NT2/D1 (cell line): ENCODE measurements at regions not wholly inside any gene's neighbourhood (a gene's known extent, or its start where the extent isn't known, plus 50 kb on each side); places are given as distances from the start of the nearest gene placed in this dataset.

ENCODE experiments used
- DNase-seq: peaks from one replicate; pipeline ENCODE4 v3.0.0-alpha.2; 2011; ENCODE audit warnings: low read depth, low spot score
- H3K27me3 ChIP-seq: 2 replicates; pipeline ENCODE4 v1.6.0; 2011; ENCODE audit warnings: mild to moderate bottlenecking; ENCODE audit not compliant: insufficient read length, insufficient read depth
- H3K36me3 ChIP-seq: 2 replicates; pipeline ENCODE4 v1.6.1; 2011; ENCODE audit warnings: mild to moderate bottlenecking, low read length, mixed read lengths; ENCODE audit not compliant: insufficient read depth, insufficient read length
- H3K4me1 ChIP-seq: 2 replicates; pipeline ENCODE4 v1.5.1; 2011; ENCODE audit not compliant: insufficient read depth, insufficient read length
- H3K4me3 ChIP-seq: 2 replicates; pipeline ENCODE4 v1.5.1; 2011; ENCODE audit warnings: low read depth; ENCODE audit not compliant: insufficient read length
- H3K9ac ChIP-seq: 2 replicates; pipeline ENCODE4 v1.6.0; 2011; ENCODE audit warnings: low read depth; ENCODE audit not compliant: insufficient read length
- H3K9me3 ChIP-seq: 2 replicates; pipeline ENCODE4 v1.5.1; 2011; ENCODE audit warnings: mild to moderate bottlenecking, low read length; ENCODE audit not compliant: insufficient read depth
- SUZ12 ChIP-seq: IDR thresholded peaks from 2 replicates; pipeline ENCODE4 v1.6.1; 2011; ENCODE audit not compliant: insufficient read length, insufficient read depth; ENCODE audit errors: extremely low read depth
- YY1 ChIP-seq: IDR thresholded peaks from 2 replicates; pipeline ENCODE4 v1.6.1; 2011; ENCODE audit not compliant: insufficient read length, insufficient read depth
- ZNF274 ChIP-seq: IDR thresholded peaks from 2 replicates; pipeline ENCODE4 v1.6.1; 2011; ENCODE audit warnings: mild to moderate bottlenecking, low read depth, low read length

DNA sequence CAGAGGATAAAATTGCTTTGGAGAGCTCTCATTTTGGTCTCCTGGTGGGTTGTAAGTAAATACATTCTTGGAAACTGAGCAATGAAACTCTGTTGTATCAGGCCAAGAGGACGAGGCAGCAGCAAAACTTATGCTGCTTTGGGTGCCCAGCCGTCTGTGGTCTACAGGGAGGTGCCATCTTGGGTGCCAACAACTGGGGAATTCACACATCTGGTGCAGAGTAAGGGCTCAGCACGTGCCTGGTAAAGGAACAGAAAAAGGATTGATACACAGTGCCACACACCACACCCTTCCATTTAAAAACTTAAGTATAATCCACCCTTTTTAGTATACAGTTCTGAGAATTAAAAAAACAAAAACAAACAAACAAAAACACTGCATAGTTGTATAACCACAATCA is 221.9 kb downstream of the TSN start:
- Histone ChIP-seq H3K27me3 (no peaks in the 10 kb centered on the region), H3K9ac (no peak overlapping the region), H3K4me1 (peaks cover 11% of the 10 kb centered on the region), H3K9me3 (peaks cover 12% of the 10 kb centered on the region; the same call in 1 of the 2 replicates), H3K36me3 (no peaks in the 10 kb centered on the region), H3K4me3 (no peak overlapping the region)
- no peak for TF ChIP-seq YY1
- TF ChIP-seq SUZ12: no peak
- TF ChIP-seq ZNF274: no peak
- DNase-seq: no peak

DNA sequence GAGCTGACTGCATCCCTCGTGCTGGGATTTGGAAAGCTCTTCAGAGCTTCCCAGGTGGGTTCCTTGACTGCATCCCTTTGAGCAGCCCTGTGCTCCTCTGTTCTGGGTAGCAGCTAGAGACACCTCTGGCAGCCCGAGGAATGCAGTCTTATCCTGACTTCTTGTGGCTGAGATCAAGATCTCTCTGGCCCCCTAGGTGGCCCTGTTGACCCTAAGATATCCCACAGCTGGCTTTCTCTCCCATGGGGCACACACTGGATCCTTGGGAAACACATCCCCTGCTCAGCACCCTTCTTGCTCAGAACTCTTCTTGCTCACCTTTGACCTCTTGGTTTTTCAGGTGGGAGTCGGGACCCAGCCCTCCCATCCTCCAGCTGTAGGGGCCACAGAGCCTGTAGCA is 237.2 kb downstream of the TSN start:
- no peak for DNase-seq
- no peak for TF ChIP-seq SUZ12

DNA sequence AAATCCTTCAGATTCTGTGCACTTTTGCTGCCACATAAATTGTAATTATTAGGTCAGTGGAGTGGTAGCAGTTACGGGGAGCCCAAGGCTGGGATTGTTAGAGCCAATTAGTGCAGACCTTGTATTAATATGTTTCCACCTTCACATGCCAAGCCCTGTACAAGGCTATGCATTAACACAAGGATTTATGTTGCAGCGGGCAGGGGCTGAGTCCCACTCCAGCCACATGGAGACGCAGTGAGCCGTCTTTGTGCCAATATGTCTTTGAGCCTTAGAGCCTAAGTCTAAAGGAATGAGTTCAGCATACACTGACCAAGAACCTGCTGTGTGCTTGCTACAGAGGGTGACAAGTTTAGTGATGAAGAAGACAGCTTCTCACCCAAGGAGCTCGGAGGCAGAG is 238.2 kb downstream of the TSN start:
- no peak overlapping the region for H3K9ac ChIP-seq
- no peaks in the 10 kb centered on the region for H3K9me3 ChIP-seq
- H3K4me1 ChIP-seq: no peaks in the 10 kb centered on the region
- H3K36me3 ChIP-seq: no peaks in the 10 kb centered on the region
- H3K4me3 ChIP-seq: no peak overlapping the region
- H3K27me3 ChIP-seq: no peaks in the 10 kb centered on the region
- TF ChIP-seq SUZ12: no peak
- DNase-seq: no peak

More for the DNA sequence above, 237.2 kb downstream of the TSN start:
- no peak overlapping the region for H3K4me3 ChIP-seq
- no peaks in the 10 kb centered on the region for H3K36me3 ChIP-seq
- H3K9me3 ChIP-seq: no peaks in the 10 kb centered on the region
- no peak overlapping the region for H3K9ac ChIP-seq
- H3K4me1 ChIP-seq: no peaks in the 10 kb centered on the region
- H3K27me3 ChIP-seq: no peaks in the 10 kb centered on the region

- no peaks in the 10 kb centered on the region for H3K9me3 ChIP-seq
- H3K4me3 ChIP-seq: no peak overlapping the region
- no peak overlapping the region for H3K9ac ChIP-seq
- TF ChIP-seq SUZ12 (no peak), ZNF274 (no peak), YY1 (no peak)
- no peak for DNase-seq
- no peaks in the 10 kb centered on the region for H3K4me1 ChIP-seq
- no peaks in the 10 kb centered on the region for H3K36me3 ChIP-seq
- H3K27me3 ChIP-seq: no peaks in the 10 kb centered on the region
These were observed 239.1 kb downstream of the TSN start for GRCh38 chr2:121994238-121995206.

- Histone ChIP-seq H3K9ac (no peak overlapping the region), H3K4me3 (no peak overlapping the region), H3K27me3 (no peaks in the 10 kb centered on the region), H3K9me3 (no peaks in the 10 kb centered on the region), H3K4me1 (peaks cover 7% of the 10 kb centered on the region), H3K36me3 (no peaks in the 10 kb centered on the region)
- no peak for DNase-seq
- TF ChIP-seq SUZ12 (no peak), ZNF274 (no peak), YY1 (no peak)
These were observed 243.3 kb downstream of the TSN start for GRCh38 chr2:121998751-121999150.

- H3K36me3 ChIP-seq: no peaks in the 10 kb centered on the region
- TF ChIP-seq SUZ12 (no peak), ZNF274 (no peak)
- H3K4me1 ChIP-seq: peaks cover 7% of the 10 kb centered on the region
- no peak overlapping the region for H3K4me3 ChIP-seq
- no peak overlapping the region for H3K9ac ChIP-seq
- no peak for DNase-seq
- no peaks in the 10 kb centered on the region for H3K9me3 ChIP-seq
- no peaks in the 10 kb centered on the region for H3K27me3 ChIP-seq
These were observed 243.8 kb downstream of the TSN start for GRCh38 chr2:121999264-121999663.

DNA sequence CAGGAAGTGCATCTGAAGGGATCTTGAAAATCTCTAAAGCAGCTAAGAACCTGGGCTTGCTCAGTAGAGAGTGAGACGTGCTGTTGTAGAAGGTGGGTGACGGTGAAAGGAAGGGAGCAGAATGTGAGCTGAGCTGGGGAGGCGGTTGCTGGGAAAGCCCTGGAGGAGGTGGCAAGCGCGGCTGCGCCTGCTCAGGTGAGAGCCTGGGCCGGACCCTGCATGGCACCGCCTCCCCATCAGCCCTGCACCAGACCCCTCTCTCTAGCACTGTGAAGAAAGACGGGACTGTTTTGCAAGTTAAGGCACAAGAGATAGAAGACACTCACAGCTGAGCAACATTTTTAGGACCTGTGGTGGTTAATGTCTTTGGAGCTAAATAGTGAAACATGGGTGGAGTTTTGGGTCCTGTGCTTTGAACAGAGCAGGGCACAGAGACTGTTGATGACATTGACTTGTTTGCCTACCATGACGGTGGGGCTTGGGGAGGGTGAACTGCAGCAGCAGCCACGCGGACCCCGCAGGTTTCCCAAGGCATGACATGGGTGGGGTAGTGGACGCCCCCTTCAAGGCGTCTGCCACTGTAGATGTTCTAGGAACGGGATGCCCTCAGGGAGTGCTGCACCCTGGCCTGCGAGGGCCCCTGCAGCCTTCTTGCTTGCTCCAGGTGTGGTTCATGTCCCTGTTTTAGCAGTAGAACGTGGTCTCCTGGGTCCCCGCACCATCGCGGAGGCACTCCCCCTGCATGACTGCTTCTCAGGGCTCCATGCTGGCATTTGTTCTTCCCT is 245.3 kb downstream of the TSN start:
- no peak for DNase-seq
- H3K4me1 ChIP-seq: peaks cover 7% of the 10 kb centered on the region
- H3K36me3 ChIP-seq: no peaks in the 10 kb centered on the region
- H3K27me3 ChIP-seq: no peaks in the 10 kb centered on the region
- no peaks in the 10 kb centered on the region for H3K9me3 ChIP-seq
- H3K9ac ChIP-seq: no peak overlapping the region
- H3K4me3 ChIP-seq: no peak overlapping the region
- no peak for TF ChIP-seq ZNF274
- TF ChIP-seq SUZ12: no peak
- TF ChIP-seq YY1: no peak
